Sigmoid colon (tissue), 6 donors: ENCODE measurements at regions not wholly inside any gene's neighbourhood (a gene's known extent, or its start where the extent isn't known, plus 50 kb on each side); places are given as distances from the start of the nearest gene placed in this dataset.

Experiments
- DNase-seq: peaks from one replicate; pipeline ENCODE4 v3.0.0-alpha.2; 2019
- H3K27ac ChIP-seq, 4 donors: fragments of 200-600 bp; sonication (generic); one replicate each; pipeline ENCODE4 v1.5.1; 2016 to 2019; ENCODE audit warnings: mild to moderate bottlenecking in 1 of 4
- H3K27me3 ChIP-seq, 3 donors: fragments of 200-600 bp; sonication (generic); one replicate each; pipeline ENCODE4 v1.5.1; 2019; ENCODE audit warnings: mild to moderate bottlenecking in 1 of 3
- H3K36me3 ChIP-seq, 4 donors: fragments of 200-600 bp; sonication (generic); one replicate each; pipeline ENCODE4 v1.5.1; 2016 to 2019
- H3K4me1 ChIP-seq, 4 donors: fragments of 200-600 bp; sonication (generic); one replicate each; pipeline ENCODE4 v1.5.1; 2017 to 2019
- H3K4me3 ChIP-seq, 4 donors: fragments of 200-600 bp; sonication (generic); one replicate each; pipeline ENCODE4 v1.5.1; 2017 to 2019; ENCODE audit warnings: mild to moderate bottlenecking in 2 of 4, moderate library complexity in 1 of 4
- H3K9me3 ChIP-seq, 4 donors: fragments of 200-600 bp in 3 of 4; sonication (generic) in 3 of 4; one replicate each; pipeline versions ENCODE4 v1.5.1 to v1.6.1; 2013 to 2019
- CTCF ChIP-seq, 4 experiments: fragments of 450-650 bp in 3 of 4; fragments of 200-600 bp in 1 of 4; IDR thresholded peaks; one replicate each; pipeline ENCODE4 v1.5.1; 2016 to 2019; ENCODE audit warnings: antibody characterized with exemption in 4 of 4, mild to moderate bottlenecking in 3 of 4, moderate library complexity in 2 of 4
- EP300 ChIP-seq, 4 donors: sonication (generic); formaldehyde crosslinking; IDR thresholded peaks; one replicate each; pipeline ENCODE4 v1.6.1; 2017; ENCODE audit warnings: antibody characterized with exemption in 4 of 4
- POLR2A ChIP-seq, 2 donors: fragments of 450-650 bp; IDR thresholded peaks; one replicate each; pipeline ENCODE4 v1.6.1; 2016; ENCODE audit warnings: antibody characterized with exemption in 2 of 2, mild to moderate bottlenecking in 2 of 2, moderate library complexity in 2 of 2
- POLR2AphosphoS5 ChIP-seq, 4 donors: sonication (generic); formaldehyde crosslinking; IDR thresholded peaks; one replicate each; pipeline ENCODE4 v1.6.1; 2017; ENCODE audit warnings: antibody characterized with exemption in 4 of 4
- WGBS, 2 donors: extraction: QIAGEN DNeasy Blood & Tissue Kit; methylation state at CpG; one replicate each; pipeline ENCODE4 v1.1.7; 2013; 5-methylcytosine and 5-hydroxymethylcytosine counted together
- intact Hi-C: fragments of 100-400 bp; cut with DNase I; formaldehyde crosslinking; loops from one replicate; pipeline ENCODE4 v1.15.1; 2023
- donor health status: healthy with polysubstance abuse.
- donor health status: healthy.

- no peak for TF ChIP-seq POLR2A (IDR thresholded peaks at IDR 0.05)
- no peak for TF ChIP-seq CTCF (IDR thresholded peaks at IDR 0.05)
- TF ChIP-seq POLR2AphosphoS5 (IDR thresholded peaks at IDR 0.05): no peak
- TF ChIP-seq EP300 (IDR thresholded peaks at IDR 0.05): no peak
- Histone ChIP-seq H3K36me3 (no peaks in the 10 kb centered on the region), H3K27me3 (no peaks in the 10 kb centered on the region), H3K4me1 (no peaks in the 10 kb centered on the region), H3K9me3 (no peaks in the 10 kb centered on the region), H3K27ac (no peak overlapping the region), H3K4me3 (no peak overlapping the region)
- DNase-seq: no peak
- WGBS, 2 donors: 36 to 61% methylated on average over 4 of the region's 4 CpGs
- intact Hi-C loops: no loop called here
These were observed 77.2 kb upstream of the NDUFV2 start for GRCh38 chr18:9025091-9025838.

- 89% methylated on average over 2 of the region's 2 CpGs for WGBS, 2 donors
- DNase-seq: no peak
- TF ChIP-seq POLR2AphosphoS5 (IDR thresholded peaks at IDR 0.05) (no peak), CTCF (IDR thresholded peaks at IDR 0.05) (no peak), EP300 (IDR thresholded peaks at IDR 0.05) (no peak), POLR2A (IDR thresholded peaks at IDR 0.05) (no peak)
These were observed 73.4 kb upstream of the NDUFV2 start for GRCh38 chr18:9029131-9029530.

DNA sequence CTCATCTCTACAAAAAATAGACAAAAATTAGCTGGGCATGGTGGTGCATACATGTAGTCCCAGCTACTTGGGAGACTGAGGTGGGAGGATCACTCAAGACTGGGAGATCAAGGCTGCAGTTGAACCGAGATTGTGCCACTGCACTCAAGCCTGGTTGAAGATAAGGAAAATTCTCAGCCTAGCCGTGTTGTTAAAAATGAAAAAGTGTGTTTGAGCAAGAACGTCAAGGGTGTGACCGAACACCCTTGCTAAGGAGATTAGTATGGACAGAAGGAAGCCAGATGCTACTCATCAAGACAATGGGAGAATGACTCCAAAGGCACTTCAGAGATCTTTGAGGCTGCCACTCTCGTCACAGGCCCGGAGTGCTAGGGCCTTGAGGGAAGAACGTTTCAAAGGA, 70.0 kb upstream of the NDUFV2 start:
- intact Hi-C loops: no loop called here
- H3K27me3 ChIP-seq: no peaks in the 10 kb centered on the region
- no peaks in the 10 kb centered on the region for H3K36me3 ChIP-seq
- no peak overlapping the region for H3K27ac ChIP-seq
- TF ChIP-seq POLR2A (IDR thresholded peaks at IDR 0.05) (no peak), CTCF (IDR thresholded peaks at IDR 0.05) (no peak), EP300 (IDR thresholded peaks at IDR 0.05) (no peak), POLR2AphosphoS5 (IDR thresholded peaks at IDR 0.05) (no peak)
- H3K4me3 ChIP-seq: no peak overlapping the region
- WGBS, 2 donors: 78 to 85% methylated on average over 7 of the region's 7 CpGs
- DNase-seq: no peak
- H3K9me3 ChIP-seq: no peaks in the 10 kb centered on the region
- no peaks in the 10 kb centered on the region for H3K4me1 ChIP-seq

More at GRCh38 chr18:9029131-9029530, 73.4 kb upstream of the NDUFV2 start:
- H3K4me1 ChIP-seq: no peaks in the 10 kb centered on the region
- no peak overlapping the region for H3K27ac ChIP-seq
- intact Hi-C loops: no loop called here
- no peaks in the 10 kb centered on the region for H3K9me3 ChIP-seq
- no peaks in the 10 kb centered on the region for H3K36me3 ChIP-seq
- H3K4me3 ChIP-seq: no peak overlapping the region
- H3K27me3 ChIP-seq: no peaks in the 10 kb centered on the region

GRCh38 chr18:9038277-9038871, 64.1 kb upstream of the NDUFV2 start:
- DNase-seq: no peak
- Histone ChIP-seq H3K27ac (no peak overlapping the region), H3K4me1 (no peaks in the 10 kb centered on the region), H3K36me3 (no peaks in the 10 kb centered on the region), H3K9me3 (no peaks in the 10 kb centered on the region), H3K4me3 (no peak overlapping the region), H3K27me3 (no peaks in the 10 kb centered on the region)
- 87% methylated on average over 7 of the region's 7 CpGs for WGBS, 2 donors
- intact Hi-C loops: no loop called here
- TF ChIP-seq POLR2A (IDR thresholded peaks at IDR 0.05) (no peak), EP300 (IDR thresholded peaks at IDR 0.05) (no peak), CTCF (IDR thresholded peaks at IDR 0.05) (no peak), POLR2AphosphoS5 (IDR thresholded peaks at IDR 0.05) (no peak)
